ENCODE measurements at regions not wholly inside any gene's neighbourhood (a gene's known extent, or its start where the extent isn't known, plus 50 kb on each side); places are given as distances from the start of the nearest gene placed in this dataset.

- TF ChIP-seq, protein P1, sequence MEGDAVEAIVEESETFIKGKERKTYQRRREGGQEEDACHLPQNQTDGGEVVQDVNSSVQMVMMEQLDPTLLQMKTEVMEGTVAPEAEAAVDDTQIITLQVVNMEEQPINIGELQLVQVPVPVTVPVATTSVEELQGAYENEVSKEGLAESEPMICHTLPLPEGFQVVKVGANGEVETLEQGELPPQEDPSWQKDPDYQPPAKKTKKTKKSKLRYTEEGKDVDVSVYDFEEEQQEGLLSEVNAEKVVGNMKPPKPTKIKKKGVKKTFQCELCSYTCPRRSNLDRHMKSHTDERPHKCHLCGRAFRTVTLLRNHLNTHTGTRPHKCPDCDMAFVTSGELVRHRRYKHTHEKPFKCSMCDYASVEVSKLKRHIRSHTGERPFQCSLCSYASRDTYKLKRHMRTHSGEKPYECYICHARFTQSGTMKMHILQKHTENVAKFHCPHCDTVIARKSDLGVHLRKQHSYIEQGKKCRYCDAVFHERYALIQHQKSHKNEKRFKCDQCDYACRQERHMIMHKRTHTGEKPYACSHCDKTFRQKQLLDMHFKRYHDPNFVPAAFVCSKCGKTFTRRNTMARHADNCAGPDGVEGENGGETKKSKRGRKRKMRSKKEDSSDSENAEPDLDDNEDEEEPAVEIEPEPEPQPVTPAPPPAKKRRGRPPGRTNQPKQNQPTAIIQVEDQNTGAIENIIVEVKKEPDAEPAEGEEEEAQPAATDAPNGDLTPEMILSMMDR (IDR thresholded peaks at IDR 0.05; ENCODE audit: low read length): no peak
- no peak for TF ChIP-seq EZH2 (IDR thresholded peaks at IDR 0.05; ENCODE audit: borderline replicate concordance, low read length)
Measured at GRCh38 chr3:106103383-106103782, 234.6 kb upstream of the CBLB start.

Data from OCI-LY1 (cell line).